ENCODE measurements at regions not wholly inside any gene's neighbourhood (a gene's known extent, or its start where the extent isn't known, plus 50 kb on each side); places are given as distances from the start of the nearest gene placed in this dataset.

DNA sequence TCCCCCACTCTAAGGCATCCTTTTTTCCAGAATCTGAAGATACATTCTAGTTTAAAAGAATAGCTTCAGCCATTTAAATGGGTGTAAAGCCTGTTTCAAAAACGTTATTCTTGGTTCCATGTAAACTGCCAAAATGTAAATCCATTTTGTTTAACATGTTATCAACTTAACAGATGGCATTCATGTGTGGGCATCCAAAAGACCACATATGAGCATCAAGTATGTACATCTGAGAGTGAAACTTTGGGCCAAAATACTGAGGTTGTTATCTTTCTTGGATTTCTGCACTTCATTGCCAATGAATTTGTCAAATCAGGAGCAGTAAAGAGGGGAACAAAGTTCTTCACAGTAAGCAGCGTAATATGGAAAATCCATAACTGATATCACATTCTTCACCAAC, 395.4 kb downstream of the ZNF804A start:
- DNase-seq (ENCODE audit: low read depth, low spot score), result no peak
- intact Hi-C loops (cut with micrococcal nuclease; ENCODE audit: unreplicated experiment) (no loop called here), in situ Hi-C loops (cut with HindIII; ENCODE audit: low pct_unique_long_range_greater_than_20kb, low sequenced_read_pairs) (no loop called here)

DNA sequence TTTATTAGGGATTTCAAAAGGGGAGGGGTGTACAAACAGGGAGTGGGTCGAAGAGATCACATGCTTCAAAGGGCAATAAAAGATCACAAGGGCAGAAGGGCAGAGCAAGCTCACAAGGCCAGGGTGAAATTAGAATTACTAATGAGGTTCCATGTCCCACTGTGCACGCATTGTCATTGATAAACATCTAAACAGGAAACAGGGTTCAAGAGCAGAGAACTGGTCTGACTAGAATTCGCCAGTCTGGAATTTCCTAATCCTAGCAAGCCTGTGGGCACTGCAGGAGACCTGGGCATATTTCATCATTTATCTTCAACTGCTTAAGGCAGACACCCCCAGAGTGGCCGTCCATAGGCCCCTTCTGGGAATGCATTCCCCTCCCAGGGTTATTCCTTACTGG, 408.2 kb downstream of the ZNF804A start:
- Histone ChIP-seq H3K27ac (ENCODE audit: low read length) (no peak overlapping the region), H3K4me3 (ENCODE audit: low read depth in 2 of 2, low read length in 2 of 2) (no peak overlapping the region), H3K9me3 (ENCODE audit: control insufficient read depth, insufficient read depth, low read depth, low read length) (0 out of 2 replicates have a peak, but pooled peaks cover 7% of the 10 kb centered on the region), H3K27me3 (ENCODE audit: control insufficient read depth, insufficient read depth, low read length) (no peaks in the 10 kb centered on the region), H3K4me1 (ENCODE audit: control insufficient read depth, insufficient read depth, low read length) (no peaks in the 10 kb centered on the region), H3K36me3 (ENCODE audit: control insufficient read depth, insufficient read depth, low read length) (no peaks in the 10 kb centered on the region)
- DNase-seq (ENCODE audit: low read depth, low spot score), result no peak
- TF ChIP-seq, protein P1, sequence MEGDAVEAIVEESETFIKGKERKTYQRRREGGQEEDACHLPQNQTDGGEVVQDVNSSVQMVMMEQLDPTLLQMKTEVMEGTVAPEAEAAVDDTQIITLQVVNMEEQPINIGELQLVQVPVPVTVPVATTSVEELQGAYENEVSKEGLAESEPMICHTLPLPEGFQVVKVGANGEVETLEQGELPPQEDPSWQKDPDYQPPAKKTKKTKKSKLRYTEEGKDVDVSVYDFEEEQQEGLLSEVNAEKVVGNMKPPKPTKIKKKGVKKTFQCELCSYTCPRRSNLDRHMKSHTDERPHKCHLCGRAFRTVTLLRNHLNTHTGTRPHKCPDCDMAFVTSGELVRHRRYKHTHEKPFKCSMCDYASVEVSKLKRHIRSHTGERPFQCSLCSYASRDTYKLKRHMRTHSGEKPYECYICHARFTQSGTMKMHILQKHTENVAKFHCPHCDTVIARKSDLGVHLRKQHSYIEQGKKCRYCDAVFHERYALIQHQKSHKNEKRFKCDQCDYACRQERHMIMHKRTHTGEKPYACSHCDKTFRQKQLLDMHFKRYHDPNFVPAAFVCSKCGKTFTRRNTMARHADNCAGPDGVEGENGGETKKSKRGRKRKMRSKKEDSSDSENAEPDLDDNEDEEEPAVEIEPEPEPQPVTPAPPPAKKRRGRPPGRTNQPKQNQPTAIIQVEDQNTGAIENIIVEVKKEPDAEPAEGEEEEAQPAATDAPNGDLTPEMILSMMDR (IDR thresholded peaks at IDR 0.05), result no peak
- no peak for TF ChIP-seq TCF7L2 (IDR thresholded peaks at IDR 0.05; ENCODE audit: low read depth, low read length)
- TF ChIP-seq SIN3A (IDR thresholded peaks at IDR 0.05; ENCODE audit: borderline replicate concordance, insufficient read depth, low read depth, low read length), result no peak
- TF ChIP-seq POLR2AphosphoS5 (IDR thresholded peaks at IDR 0.05; ENCODE audit: low read depth, low read length), result no peak
- TF ChIP-seq, protein P2, sequence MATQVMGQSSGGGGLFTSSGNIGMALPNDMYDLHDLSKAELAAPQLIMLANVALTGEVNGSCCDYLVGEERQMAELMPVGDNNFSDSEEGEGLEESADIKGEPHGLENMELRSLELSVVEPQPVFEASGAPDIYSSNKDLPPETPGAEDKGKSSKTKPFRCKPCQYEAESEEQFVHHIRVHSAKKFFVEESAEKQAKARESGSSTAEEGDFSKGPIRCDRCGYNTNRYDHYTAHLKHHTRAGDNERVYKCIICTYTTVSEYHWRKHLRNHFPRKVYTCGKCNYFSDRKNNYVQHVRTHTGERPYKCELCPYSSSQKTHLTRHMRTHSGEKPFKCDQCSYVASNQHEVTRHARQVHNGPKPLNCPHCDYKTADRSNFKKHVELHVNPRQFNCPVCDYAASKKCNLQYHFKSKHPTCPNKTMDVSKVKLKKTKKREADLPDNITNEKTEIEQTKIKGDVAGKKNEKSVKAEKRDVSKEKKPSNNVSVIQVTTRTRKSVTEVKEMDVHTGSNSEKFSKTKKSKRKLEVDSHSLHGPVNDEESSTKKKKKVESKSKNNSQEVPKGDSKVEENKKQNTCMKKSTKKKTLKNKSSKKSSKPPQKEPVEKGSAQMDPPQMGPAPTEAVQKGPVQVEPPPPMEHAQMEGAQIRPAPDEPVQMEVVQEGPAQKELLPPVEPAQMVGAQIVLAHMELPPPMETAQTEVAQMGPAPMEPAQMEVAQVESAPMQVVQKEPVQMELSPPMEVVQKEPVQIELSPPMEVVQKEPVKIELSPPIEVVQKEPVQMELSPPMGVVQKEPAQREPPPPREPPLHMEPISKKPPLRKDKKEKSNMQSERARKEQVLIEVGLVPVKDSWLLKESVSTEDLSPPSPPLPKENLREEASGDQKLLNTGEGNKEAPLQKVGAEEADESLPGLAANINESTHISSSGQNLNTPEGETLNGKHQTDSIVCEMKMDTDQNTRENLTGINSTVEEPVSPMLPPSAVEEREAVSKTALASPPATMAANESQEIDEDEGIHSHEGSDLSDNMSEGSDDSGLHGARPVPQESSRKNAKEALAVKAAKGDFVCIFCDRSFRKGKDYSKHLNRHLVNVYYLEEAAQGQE (IDR thresholded peaks at IDR 0.05; ENCODE audit: insufficient read depth in 1 of 2, low read depth in 2 of 2, low read length in 1 of 2), result no peak
- BruUV-seq (replicated peaks), result no TSS peak
- CTCF ChIA-PET, result no interaction called here
- POLR2A ChIA-PET, result no interaction called here
- no peak for ATAC-seq
- intact Hi-C loops (cut with micrococcal nuclease; ENCODE audit: unreplicated experiment), result no loop called here
- in situ Hi-C loops (cut with HindIII; ENCODE audit: low pct_unique_long_range_greater_than_20kb, low sequenced_read_pairs), result no loop called here

More for the DNA sequence above, 395.4 kb downstream of the ZNF804A start:
- H3K27ac ChIP-seq (ENCODE audit: low read length), result no peak overlapping the region
- H3K4me1 ChIP-seq (ENCODE audit: control insufficient read depth, insufficient read depth, low read length), result no peaks in the 10 kb centered on the region
- ChIA-PET CTCF (no interaction called here), POLR2A (no interaction called here)
- H3K27me3 ChIP-seq (ENCODE audit: control insufficient read depth, insufficient read depth, low read length), result no peaks in the 10 kb centered on the region
- TF ChIP-seq TCF7L2 (IDR thresholded peaks at IDR 0.05; ENCODE audit: low read depth, low read length) (no peak), POLR2AphosphoS5 (IDR thresholded peaks at IDR 0.05; ENCODE audit: low read depth, low read length) (no peak), SIN3A (IDR thresholded peaks at IDR 0.05; ENCODE audit: borderline replicate concordance, insufficient read depth, low read depth, low read length) (no peak)
- TF ChIP-seq, protein P2 (IDR thresholded peaks at IDR 0.05; ENCODE audit: insufficient read depth in 1 of 2, low read depth in 2 of 2, low read length in 1 of 2), result no peak
- TF ChIP-seq, protein P1 (IDR thresholded peaks at IDR 0.05), result no peak
- BruUV-seq (replicated peaks), result no TSS peak
- no peak overlapping the region for H3K4me3 ChIP-seq (ENCODE audit: low read depth in 2 of 2, low read length in 2 of 2)
- H3K36me3 ChIP-seq (ENCODE audit: control insufficient read depth, insufficient read depth, low read length), result no peaks in the 10 kb centered on the region
- ATAC-seq, result no peak
- no peaks in the 10 kb centered on the region for H3K9me3 ChIP-seq (ENCODE audit: control insufficient read depth, insufficient read depth, low read depth, low read length)

Data from Panc1 (cell line).